ENCODE measurements at regions not wholly inside any gene's neighbourhood (a gene's known extent, or its start where the extent isn't known, plus 50 kb on each side); places are given as distances from the start of the nearest gene placed in this dataset.

- Histone ChIP-seq H3K9ac (ENCODE audit: insufficient read depth in 1 of 2, low read length in 2 of 2) (no peak overlapping the region), H3K36me3 (ENCODE audit: control insufficient read depth in 4 of 4, insufficient read depth in 4 of 4, low read length in 4 of 4) (no peaks in the 10 kb centered on the region), H3K27me3 (ENCODE audit: control insufficient read depth in 3 of 3, insufficient read depth in 3 of 3, low read length in 2 of 3) (no peaks in the 10 kb centered on the region), H3K4me1 (ENCODE audit: control insufficient read depth in 5 of 5, insufficient read depth in 5 of 5, low read length in 5 of 5) (peaks cover 0 to 6% (median 0%) of the 10 kb centered on the region in 5 donors), H3K27ac (ENCODE audit: low read depth in 1 of 2, low read length in 1 of 2) (peak overlapping the region in 1 of 2 donors; percentile 51), H3K4me3 (no peak overlapping the region), H3K9me3 (ENCODE audit: control insufficient read depth in 4 of 4, insufficient read depth in 3 of 4, low read length in 3 of 4) (peaks cover 0 to 3% (median 0%) of the 10 kb centered on the region in 4 donors)
- ATAC-seq (ENCODE audit: insufficient read depth, low FRiP score) (no peak), DNase-seq (no peak)
- WGBS, 2 donors = 69 to 80% methylated on average over 5 of the region's 5 CpGs
- no peak for TF ChIP-seq CTCF (IDR thresholded peaks at IDR 0.05; ENCODE audit: control extremely low read depth, extremely low read depth)
These were observed 186.5 kb upstream of the ADO start for GRCh38 chr10:62618054-62618453.

GRCh38 chr10:62618576-62619412 lies 185.7 kb upstream of the ADO start:
- DNase-seq = peak in 1 of 3 donors; percentile 34
- Histone ChIP-seq H3K36me3 (ENCODE audit: control insufficient read depth in 4 of 4, insufficient read depth in 4 of 4, low read length in 4 of 4) (no peaks in the 10 kb centered on the region), H3K27me3 (ENCODE audit: control insufficient read depth in 3 of 3, insufficient read depth in 3 of 3, low read length in 2 of 3) (no peaks in the 10 kb centered on the region), H3K27ac (ENCODE audit: low read depth in 1 of 2, low read length in 1 of 2) (peak overlapping the region in 1 of 2 donors; percentile 68), H3K4me1 (ENCODE audit: control insufficient read depth in 5 of 5, insufficient read depth in 5 of 5, low read length in 5 of 5) (peaks cover 0 to 6% (median 0%) of the 10 kb centered on the region in 5 donors), H3K9me3 (ENCODE audit: control insufficient read depth in 4 of 4, insufficient read depth in 3 of 4, low read length in 3 of 4) (peaks cover 0 to 3% (median 0%) of the 10 kb centered on the region in 4 donors), H3K4me3 (no peak overlapping the region), H3K9ac (ENCODE audit: insufficient read depth in 1 of 2, low read length in 2 of 2) (no peak overlapping the region)
- peak; percentile 51 for ATAC-seq (ENCODE audit: insufficient read depth, low FRiP score)
- WGBS, 2 donors = 55 to 62% methylated on average over 7 of the region's 7 CpGs
- TF ChIP-seq CTCF (IDR thresholded peaks at IDR 0.05; ENCODE audit: control extremely low read depth, extremely low read depth) = no peak

GRCh38 chr10:62619413-62619738 lies 185.1 kb upstream of the ADO start:
- Histone ChIP-seq H3K9ac (ENCODE audit: insufficient read depth in 1 of 2, low read length in 2 of 2) (no peak overlapping the region), H3K4me1 (ENCODE audit: control insufficient read depth in 5 of 5, insufficient read depth in 5 of 5, low read length in 5 of 5) (peaks cover 0 to 6% (median 0%) of the 10 kb centered on the region in 5 donors), H3K4me3 (no peak overlapping the region), H3K9me3 (ENCODE audit: control insufficient read depth in 4 of 4, insufficient read depth in 3 of 4, low read length in 3 of 4) (peaks cover 0 to 2% (median 0%) of the 10 kb centered on the region in 4 donors), H3K27me3 (ENCODE audit: control insufficient read depth in 3 of 3, insufficient read depth in 3 of 3, low read length in 2 of 3) (no peaks in the 10 kb centered on the region), H3K36me3 (ENCODE audit: control insufficient read depth in 4 of 4, insufficient read depth in 4 of 4, low read length in 4 of 4) (no peaks in the 10 kb centered on the region), H3K27ac (ENCODE audit: low read depth in 1 of 2, low read length in 1 of 2) (peak overlapping the region in 1 of 2 donors; percentile 68)
- no peak for TF ChIP-seq CTCF (IDR thresholded peaks at IDR 0.05; ENCODE audit: control extremely low read depth, extremely low read depth)
- DNase-seq = no peak
- ATAC-seq (ENCODE audit: insufficient read depth, low FRiP score) = no peak
- 12 to 64% methylated on average over 2 of the region's 2 CpGs for WGBS, 2 donors
